SH-SY5Y (cell line): ENCODE measurements at regions not wholly inside any gene's neighbourhood (a gene's known extent, or its start where the extent isn't known, plus 50 kb on each side); places are given as distances from the start of the nearest gene placed in this dataset.

ENCODE experiments used
- GATA2 ChIP-seq: IDR thresholded peaks from 2 replicates; pipeline ENCODE4 v1.6.1; 2011; ENCODE audit warnings: mild to moderate bottlenecking, low read depth, low read length
- GATA3 ChIP-seq: IDR thresholded peaks from 2 replicates; pipeline ENCODE4 v1.6.1; 2011; ENCODE audit warnings: low read depth, mild to moderate bottlenecking, low read length, moderate library complexity

DNA sequence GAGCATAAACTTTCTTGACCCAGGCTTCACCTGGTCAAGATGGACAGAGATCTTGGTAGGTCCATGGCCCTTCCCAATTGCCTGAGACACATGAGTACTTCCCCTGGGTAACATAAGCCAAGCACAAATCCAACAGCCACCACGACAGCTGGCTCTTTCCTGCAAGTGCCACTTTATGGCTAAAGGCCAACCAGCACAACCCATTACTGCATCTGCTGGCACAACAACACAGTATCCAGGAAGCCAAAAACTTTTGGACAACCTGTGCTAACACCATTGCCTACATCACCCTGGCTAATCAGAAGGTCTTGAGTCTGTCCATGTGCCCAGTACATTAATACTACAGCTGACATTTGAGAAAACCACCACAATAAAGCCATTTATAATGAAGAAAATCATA is 548.0 kb upstream of the SEMA3D start:
- TF ChIP-seq GATA3 (no peak), GATA2 (no peak)

GRCh38 chr7:85733169-85733915 is 546.5 kb upstream of the SEMA3D start:
- no peak for TF ChIP-seq GATA2
- no peak for TF ChIP-seq GATA3

GRCh38 chr7:85730012-85730411 is 543.2 kb upstream of the SEMA3D start:
- no peak for TF ChIP-seq GATA3
- no peak for TF ChIP-seq GATA2

- TF ChIP-seq GATA2 (no peak), GATA3 (no peak)
These were observed 538.2 kb upstream of the SEMA3D start for GRCh38 chr7:85725026-85725425.

GRCh38 chr7:85719981-85720953 is 533.4 kb upstream of the SEMA3D start:
- TF ChIP-seq GATA2 (no peak), GATA3 (no peak)

DNA sequence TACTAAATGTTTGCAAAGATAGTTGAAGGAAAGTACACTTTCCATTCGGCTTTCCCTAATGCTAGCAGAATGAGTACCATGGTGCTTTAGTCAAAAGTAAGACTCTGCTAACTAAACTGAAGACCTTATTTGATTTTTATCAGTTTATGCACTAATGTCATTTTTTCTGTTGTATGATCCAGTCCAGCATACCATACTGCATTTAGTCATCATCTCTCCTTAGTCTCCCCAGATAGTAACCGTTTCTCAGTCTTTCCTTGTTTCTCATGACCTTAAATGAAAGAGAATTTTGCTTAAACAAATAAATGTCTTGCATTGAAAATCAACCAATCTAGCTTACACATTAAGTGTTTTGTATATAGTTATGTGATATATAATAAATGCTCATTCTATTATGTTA is 529.5 kb upstream of the SEMA3D start:
- TF ChIP-seq GATA2 (no peak), GATA3 (no peak)

DNA sequence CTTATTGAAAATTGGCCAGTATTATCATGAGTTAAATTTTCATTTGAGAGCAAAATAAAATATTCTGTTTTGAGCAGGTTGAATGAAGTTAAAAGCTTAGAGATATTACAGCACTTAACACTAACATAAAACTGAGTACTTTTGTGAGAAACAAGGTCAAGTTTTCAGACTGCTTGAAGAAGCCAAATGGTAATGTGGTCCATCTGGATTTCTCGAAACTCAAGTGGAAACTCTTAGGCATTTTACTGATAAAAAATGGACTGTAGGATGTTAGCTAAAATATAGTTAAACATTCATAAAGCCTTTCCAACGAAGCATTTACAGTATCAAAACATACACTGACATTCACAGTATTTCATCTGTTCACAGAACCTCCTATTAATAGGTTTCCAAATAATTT is 528.1 kb upstream of the SEMA3D start:
- no peak for TF ChIP-seq GATA2
- no peak for TF ChIP-seq GATA3

- TF ChIP-seq GATA2 (no peak), GATA3 (no peak)
These were observed 527.3 kb upstream of the SEMA3D start for GRCh38 chr7:85714043-85714578.

DNA sequence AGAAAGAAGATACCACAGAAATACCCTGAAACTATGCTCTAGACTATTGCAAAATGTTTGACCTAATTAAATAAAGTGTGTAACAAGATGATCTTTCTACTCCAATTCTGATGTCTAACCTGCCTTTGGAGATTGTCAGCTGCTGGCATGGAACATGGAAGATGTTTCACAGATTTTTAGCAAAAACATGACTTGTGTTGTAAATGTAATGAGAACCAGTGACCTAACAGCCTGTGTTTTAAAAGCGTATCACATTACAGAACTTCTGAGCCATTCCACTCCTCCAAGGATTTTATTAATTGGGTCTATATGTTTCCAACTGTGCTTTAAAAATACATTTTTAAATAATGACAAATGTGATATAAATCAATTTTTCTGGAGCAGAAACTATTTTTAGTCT is 526.3 kb upstream of the SEMA3D start:
- TF ChIP-seq GATA3, result no peak
- TF ChIP-seq GATA2, result no peak

DNA sequence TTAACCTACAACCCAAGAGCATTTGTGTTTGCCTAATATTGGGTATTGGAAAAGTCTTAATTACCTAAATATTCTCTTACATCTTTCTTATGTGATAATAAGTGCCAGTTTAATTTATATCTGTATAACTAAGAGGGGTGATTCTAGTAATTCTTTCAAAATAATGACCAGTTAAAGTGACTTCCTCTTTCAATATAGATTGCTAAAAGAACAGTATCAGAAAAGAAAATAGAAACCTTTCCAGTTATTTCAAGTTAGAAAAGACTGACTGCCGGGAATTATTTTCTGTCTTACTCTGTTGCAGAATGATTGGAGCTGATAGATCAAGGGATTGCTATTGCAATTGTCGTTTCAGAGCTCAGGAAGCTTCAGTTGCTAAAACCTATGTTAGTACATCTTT is 525.0 kb upstream of the SEMA3D start:
- TF ChIP-seq GATA3 (no peak), GATA2 (no peak)

GRCh38 chr7:85710960-85711359 is 524.1 kb upstream of the SEMA3D start:
- no peak for TF ChIP-seq GATA3
- no peak for TF ChIP-seq GATA2

DNA sequence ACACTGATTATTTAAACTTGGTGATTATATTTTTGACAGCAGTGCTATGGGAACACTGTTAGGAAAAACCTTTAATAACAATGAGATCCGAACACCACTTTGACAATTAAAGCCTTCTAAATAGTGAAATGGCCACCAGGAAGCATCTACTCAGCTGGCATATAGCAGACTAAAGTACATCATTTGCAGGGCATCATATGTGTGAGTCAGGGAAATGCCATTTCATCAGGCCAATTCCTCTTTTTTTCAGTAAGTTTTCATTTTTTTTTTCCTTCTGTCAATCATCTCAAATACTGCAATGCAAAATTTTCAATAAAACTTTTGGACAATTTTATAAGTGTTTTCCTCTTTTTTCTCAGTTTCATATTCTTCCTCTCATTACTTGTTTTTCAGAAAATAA is 521.4 kb upstream of the SEMA3D start:
- TF ChIP-seq GATA2 (no peak), GATA3 (no peak)

GRCh38 chr7:85705076-85705475 is 518.2 kb upstream of the SEMA3D start:
- no peak for TF ChIP-seq GATA2
- no peak for TF ChIP-seq GATA3

GRCh38 chr7:85703251-85704010 is 516.6 kb upstream of the SEMA3D start:
- TF ChIP-seq GATA2, result no peak
- TF ChIP-seq GATA3, result no peak
